NCI-H774 (cell line): ENCODE measurements at regions not wholly inside any gene's neighbourhood (a gene's known extent, or its start where the extent isn't known, plus 50 kb on each side); places are given as distances from the start of the nearest gene placed in this dataset.

Experiments
- DNase-seq: peaks from one replicate; lab custom pipeline; 2025; lab: John Stamatoyannopoulos, UW

DNA sequence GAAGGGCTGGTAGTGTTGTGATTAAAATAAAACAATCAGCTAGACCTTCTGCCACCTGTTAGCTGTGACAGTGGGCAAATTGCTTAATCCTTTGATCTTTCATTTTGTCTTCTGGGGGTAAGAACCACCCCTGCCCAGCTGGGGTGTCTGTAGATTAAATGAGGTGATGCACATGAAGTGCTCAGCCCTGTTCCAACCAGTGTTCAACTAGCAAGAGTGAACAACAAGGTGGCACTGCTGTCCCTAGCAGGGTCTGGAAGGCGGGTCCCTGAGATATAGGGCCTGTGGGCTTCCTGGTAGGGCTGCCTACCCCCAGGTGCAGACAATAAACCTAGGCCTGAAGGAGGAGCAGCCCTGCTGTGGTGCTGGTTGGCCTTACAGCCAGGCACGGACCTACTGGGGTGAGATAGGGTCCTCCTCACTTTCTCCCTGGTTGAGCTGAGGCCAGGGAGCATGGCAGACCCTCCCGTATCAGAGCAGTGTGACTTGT, 60.6 kb downstream of the ARL6IP4 start:
- peak; percentile 61 for DNase-seq

DNA sequence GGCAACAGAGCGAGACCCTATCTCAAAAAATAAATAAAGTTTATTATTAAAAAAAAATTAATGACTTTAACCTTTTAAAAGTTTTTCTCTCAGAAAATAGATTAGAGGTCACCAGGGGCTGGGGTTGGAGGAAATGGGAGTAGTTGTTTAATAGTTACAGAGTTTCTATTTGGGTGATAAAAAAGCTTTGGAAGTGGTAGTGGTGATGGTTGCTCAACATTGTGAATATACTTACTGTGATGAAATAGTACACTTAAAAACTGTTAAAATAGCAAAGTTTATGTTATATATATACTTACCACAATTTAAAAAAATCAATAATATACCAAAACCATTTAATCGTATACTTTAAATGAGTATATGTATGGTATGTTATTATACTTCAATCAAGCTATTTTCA, 59.6 kb downstream of the ARL6IP4 start:
- no peak for DNase-seq

DNA sequence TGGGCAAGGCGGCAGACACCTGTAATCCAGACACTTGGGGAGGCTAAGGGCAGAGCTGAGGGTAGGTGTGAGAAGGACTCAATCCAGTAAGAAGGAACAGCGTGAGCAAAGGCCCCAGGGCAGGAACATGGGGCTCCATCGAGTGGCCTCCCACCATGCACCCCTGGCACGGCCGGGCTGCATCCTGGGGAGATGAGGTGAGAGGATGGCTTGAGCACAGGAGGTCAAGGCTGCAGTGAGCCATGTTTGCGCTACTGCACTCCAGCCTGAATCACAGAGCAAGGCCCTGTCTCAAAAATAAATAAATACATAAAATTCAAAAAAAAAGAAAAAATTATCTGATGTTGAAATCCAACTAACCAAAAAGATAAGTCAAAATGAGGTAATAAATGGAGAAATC, 58.5 kb downstream of the ARL6IP4 start:
- DNase-seq: no peak

DNA sequence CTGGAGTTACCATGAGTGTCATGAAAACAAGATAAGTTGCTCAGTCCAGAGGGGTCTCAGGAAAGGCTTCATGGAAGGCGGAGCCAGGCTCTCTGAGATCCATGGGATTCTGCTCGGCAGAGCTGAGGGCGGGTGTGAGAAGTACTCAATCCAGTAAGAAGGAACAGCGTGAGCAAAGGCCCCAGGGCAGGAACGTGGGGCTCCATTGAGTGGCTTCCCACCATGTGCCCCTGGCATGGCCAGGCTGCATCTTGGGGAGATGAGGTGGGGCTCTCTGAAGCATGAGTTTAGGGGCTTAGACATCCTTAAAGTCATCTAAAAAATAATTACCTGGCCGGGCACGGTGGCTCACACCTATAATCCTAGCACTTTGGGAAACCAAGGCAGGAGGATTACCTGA, 58.0 kb downstream of the ARL6IP4 start:
- DNase-seq: no peak

DNA sequence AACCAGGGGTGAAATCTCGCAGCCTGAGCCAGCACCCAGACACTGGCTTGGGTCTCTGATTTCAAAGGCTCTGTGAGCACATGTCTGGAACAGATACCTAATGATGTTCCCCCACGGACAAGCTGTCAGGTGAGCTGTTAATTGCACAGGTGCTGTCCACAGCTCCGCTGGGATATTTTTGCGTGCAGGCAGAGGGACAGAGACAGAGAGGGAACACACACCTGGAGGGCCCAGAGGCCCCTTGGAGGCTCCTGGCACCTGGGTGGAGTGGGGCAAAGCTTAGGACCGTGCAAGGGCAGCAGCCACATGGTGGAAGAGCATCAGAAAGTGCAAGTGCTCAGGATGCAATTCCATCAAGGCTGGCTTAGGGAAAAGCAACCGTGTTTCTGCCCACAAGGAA, 57.3 kb downstream of the ARL6IP4 start:
- DNase-seq: no peak

DNA sequence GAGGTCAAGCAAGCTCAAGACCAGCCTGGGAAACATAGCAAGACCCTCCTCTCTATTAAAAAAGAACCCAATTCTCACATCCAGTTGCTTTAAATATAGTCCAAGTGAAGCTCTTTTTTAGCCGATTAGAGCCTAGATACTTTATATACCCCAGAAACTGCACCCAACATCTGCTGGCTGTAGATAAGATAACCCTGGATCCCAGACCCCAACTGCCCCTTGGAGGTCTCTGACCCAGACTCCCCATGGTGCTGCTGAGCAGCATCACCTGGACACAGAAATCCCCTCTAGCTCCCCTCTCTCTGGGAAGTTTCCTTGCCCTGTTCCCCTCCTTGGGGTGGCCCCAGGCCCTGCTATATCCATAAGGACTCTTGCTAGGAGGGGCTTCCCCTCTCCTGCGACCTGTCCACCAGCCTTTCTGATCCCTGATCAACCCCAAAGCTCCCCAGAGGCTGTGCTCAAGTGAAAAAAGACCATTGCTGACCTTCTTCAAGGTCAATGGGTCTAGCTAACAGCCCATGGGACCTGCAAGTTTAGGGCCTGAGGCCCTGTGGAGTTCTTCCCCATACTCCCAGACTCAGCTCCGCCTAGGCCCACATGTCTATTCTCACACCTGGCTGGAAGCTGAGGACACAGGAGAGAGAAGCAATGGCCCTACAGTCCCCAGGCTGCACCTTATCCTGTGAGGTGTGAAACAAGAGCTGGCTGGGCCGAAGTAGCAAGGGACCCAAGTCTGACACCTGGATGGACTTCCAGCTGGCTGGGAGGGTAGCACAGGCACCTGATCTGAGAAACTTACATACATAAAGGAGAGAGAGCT, 56.2 kb downstream of the ARL6IP4 start:
- no peak for DNase-seq

DNA sequence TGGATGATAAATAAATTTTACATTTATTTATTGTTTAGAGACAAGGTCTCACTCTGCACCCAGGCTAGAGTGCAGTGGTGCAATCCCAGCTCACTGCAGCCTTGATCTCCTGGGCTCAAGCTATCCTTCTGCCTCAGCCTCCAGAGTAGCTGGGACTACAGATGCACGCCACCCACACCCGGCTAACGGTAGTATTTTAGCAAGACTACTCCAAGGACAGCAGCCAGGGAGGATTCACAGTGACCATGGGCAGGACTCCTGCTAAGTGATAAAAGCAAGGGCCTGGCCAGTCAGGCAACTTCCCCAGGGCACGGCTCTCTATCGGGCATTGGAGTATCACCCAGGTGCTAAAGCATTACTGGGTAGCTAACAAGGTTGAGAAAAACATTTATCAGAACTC, 55.4 kb downstream of the ARL6IP4 start:
- no peak for DNase-seq

GRCh38 chr12:123034865-123035264, 54.4 kb downstream of the ARL6IP4 start:
- DNase-seq: no peak

- no peak for DNase-seq
Measured at GRCh38 chr12:123034022-123034541, 53.6 kb downstream of the ARL6IP4 start.

- DNase-seq: no peak
Measured at GRCh38 chr12:123033392-123034021, 53.0 kb downstream of the ARL6IP4 start.

DNA sequence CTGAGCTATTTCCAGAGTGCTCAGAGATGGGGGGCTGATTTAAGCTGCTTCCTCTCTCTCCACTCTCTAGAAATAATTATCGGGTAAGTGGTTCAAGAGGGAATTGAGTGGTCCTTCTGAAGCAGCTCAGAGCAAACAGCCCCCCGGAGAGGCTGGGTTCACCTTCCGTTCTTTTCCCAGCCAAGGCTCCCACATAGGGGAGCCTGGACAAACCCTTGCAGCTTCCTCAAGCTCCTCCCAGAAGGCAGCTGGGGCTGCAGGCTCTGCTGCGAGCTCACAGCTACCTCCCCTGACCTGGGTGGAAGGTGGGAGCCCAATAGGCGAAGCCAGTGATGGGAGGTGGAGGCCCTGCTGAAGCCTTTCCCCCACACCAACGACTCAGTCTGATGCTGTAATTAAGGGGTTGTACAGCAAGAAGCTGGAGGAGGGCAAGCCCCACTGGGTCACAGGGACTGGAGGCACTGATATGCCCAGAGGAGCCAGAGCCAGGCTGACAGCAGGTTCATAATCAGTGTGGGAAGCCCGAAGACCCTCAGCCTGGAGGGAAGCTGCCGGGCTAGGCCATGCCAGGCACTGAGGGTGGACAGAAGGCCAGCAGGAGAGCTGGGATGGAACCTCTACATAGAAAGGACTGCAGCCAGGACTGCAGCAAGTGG, 52.4 kb downstream of the ARL6IP4 start:
- no peak for DNase-seq
